ENCODE measurements at regions not wholly inside any gene's neighbourhood (a gene's known extent, or its start where the extent isn't known, plus 50 kb on each side); places are given as distances from the start of the nearest gene placed in this dataset.

- no peak overlapping the region for H3K9ac ChIP-seq (ENCODE audit: insufficient read depth in 1 of 2, low read length in 2 of 2)
- DNase-seq (no peak), ATAC-seq (ENCODE audit: insufficient read depth, low FRiP score) (no peak)
- no peaks in the 10 kb centered on the region for H3K9me3 ChIP-seq (ENCODE audit: control insufficient read depth in 4 of 4, insufficient read depth in 3 of 4, low read length in 3 of 4)
- H3K27ac ChIP-seq (ENCODE audit: low read depth in 1 of 2, low read length in 1 of 2): no peak overlapping the region
- no peaks in the 10 kb centered on the region for H3K4me1 ChIP-seq (ENCODE audit: control insufficient read depth in 5 of 5, insufficient read depth in 5 of 5, low read length in 5 of 5)
- TF ChIP-seq CTCF (IDR thresholded peaks at IDR 0.05; ENCODE audit: control extremely low read depth, extremely low read depth): no peak
- H3K4me3 ChIP-seq: no peak overlapping the region
- no peaks in the 10 kb centered on the region for H3K36me3 ChIP-seq (ENCODE audit: control insufficient read depth in 4 of 4, insufficient read depth in 4 of 4, low read length in 4 of 4)
- no peaks in the 10 kb centered on the region for H3K27me3 ChIP-seq (ENCODE audit: control insufficient read depth in 3 of 3, insufficient read depth in 3 of 3, low read length in 2 of 3)
Observed at GRCh38 chr2:67596871-67597270, 199.7 kb downstream of the ETAA1 start.

GRCh38 chr2:67599561-67599960, 202.4 kb downstream of the ETAA1 start:
- no peaks in the 10 kb centered on the region for H3K9me3 ChIP-seq (ENCODE audit: control insufficient read depth in 4 of 4, insufficient read depth in 3 of 4, low read length in 3 of 4)
- H3K27ac ChIP-seq (ENCODE audit: low read depth in 1 of 2, low read length in 1 of 2): no peak overlapping the region
- no peak for TF ChIP-seq CTCF (IDR thresholded peaks at IDR 0.05; ENCODE audit: control extremely low read depth, extremely low read depth)
- ATAC-seq (ENCODE audit: insufficient read depth, low FRiP score) (no peak), DNase-seq (no peak)
- no peaks in the 10 kb centered on the region for H3K27me3 ChIP-seq (ENCODE audit: control insufficient read depth in 3 of 3, insufficient read depth in 3 of 3, low read length in 2 of 3)
- H3K9ac ChIP-seq (ENCODE audit: insufficient read depth in 1 of 2, low read length in 2 of 2): no peak overlapping the region
- H3K4me1 ChIP-seq (ENCODE audit: control insufficient read depth in 5 of 5, insufficient read depth in 5 of 5, low read length in 5 of 5): no peaks in the 10 kb centered on the region
- H3K4me3 ChIP-seq: no peak overlapping the region
- no peaks in the 10 kb centered on the region for H3K36me3 ChIP-seq (ENCODE audit: control insufficient read depth in 4 of 4, insufficient read depth in 4 of 4, low read length in 4 of 4)

- H3K9me3 ChIP-seq (ENCODE audit: control insufficient read depth in 4 of 4, insufficient read depth in 3 of 4, low read length in 3 of 4): no peaks in the 10 kb centered on the region
- no peak overlapping the region for H3K4me3 ChIP-seq
- H3K4me1 ChIP-seq (ENCODE audit: control insufficient read depth in 5 of 5, insufficient read depth in 5 of 5, low read length in 5 of 5): no peaks in the 10 kb centered on the region
- H3K27me3 ChIP-seq (ENCODE audit: control insufficient read depth in 3 of 3, insufficient read depth in 3 of 3, low read length in 2 of 3): no peaks in the 10 kb centered on the region
- H3K9ac ChIP-seq (ENCODE audit: insufficient read depth in 1 of 2, low read length in 2 of 2): no peak overlapping the region
- H3K27ac ChIP-seq (ENCODE audit: low read depth in 1 of 2, low read length in 1 of 2): no peak overlapping the region
- ATAC-seq (ENCODE audit: insufficient read depth, low FRiP score) (no peak), DNase-seq (no peak)
- TF ChIP-seq CTCF (IDR thresholded peaks at IDR 0.05; ENCODE audit: control extremely low read depth, extremely low read depth): no peak
- no peaks in the 10 kb centered on the region for H3K36me3 ChIP-seq (ENCODE audit: control insufficient read depth in 4 of 4, insufficient read depth in 4 of 4, low read length in 4 of 4)
- WGBS, 2 donors: 82 to 84% methylated on average over 10 of the region's 10 CpGs
Observed at GRCh38 chr2:67600222-67600871, 203.2 kb downstream of the ETAA1 start.

GRCh38 chr2:67600946-67601345, 203.8 kb downstream of the ETAA1 start:
- no peaks in the 10 kb centered on the region for H3K9me3 ChIP-seq (ENCODE audit: control insufficient read depth in 4 of 4, insufficient read depth in 3 of 4, low read length in 3 of 4)
- ATAC-seq (ENCODE audit: insufficient read depth, low FRiP score) (no peak), DNase-seq (no peak)
- no peak overlapping the region for H3K27ac ChIP-seq (ENCODE audit: low read depth in 1 of 2, low read length in 1 of 2)
- H3K4me1 ChIP-seq (ENCODE audit: control insufficient read depth in 5 of 5, insufficient read depth in 5 of 5, low read length in 5 of 5): no peaks in the 10 kb centered on the region
- 62 to 86% methylated on average over 1 of the region's 1 CpG for WGBS, 2 donors
- no peak overlapping the region for H3K4me3 ChIP-seq
- H3K27me3 ChIP-seq (ENCODE audit: control insufficient read depth in 3 of 3, insufficient read depth in 3 of 3, low read length in 2 of 3): no peaks in the 10 kb centered on the region
- H3K9ac ChIP-seq (ENCODE audit: insufficient read depth in 1 of 2, low read length in 2 of 2): no peak overlapping the region
- no peak for TF ChIP-seq CTCF (IDR thresholded peaks at IDR 0.05; ENCODE audit: control extremely low read depth, extremely low read depth)
- H3K36me3 ChIP-seq (ENCODE audit: control insufficient read depth in 4 of 4, insufficient read depth in 4 of 4, low read length in 4 of 4): no peaks in the 10 kb centered on the region
